Mucosa of descending colon (tissue), 3 donors: ENCODE measurements at regions not wholly inside any gene's neighbourhood (a gene's known extent, or its start where the extent isn't known, plus 50 kb on each side); places are given as distances from the start of the nearest gene placed in this dataset.

Source experiments
- ATAC-seq: fragments of 200-7000 bp; cut with Tn5 transposase; one replicate; pipeline ENCODE4 v1.9.1; 2020; ENCODE audit warnings: mild to moderate bottlenecking, moderate library complexity
- DNase-seq, 3 donors: peaks; one replicate each; pipeline ENCODE4 v3.0.0-alpha.2; 2020
- H3K36me3 ChIP-seq: fragments of 200-600 bp; one replicate; pipeline ENCODE4 v1.8.0; 2021; ENCODE audit warnings: low read depth, mild to moderate bottlenecking
- H3K4me1 ChIP-seq: fragments of 200-600 bp; one replicate; pipeline ENCODE4 v1.8.0; 2021; ENCODE audit warnings: low read depth, mild to moderate bottlenecking
- H3K4me3 ChIP-seq: fragments of 200-600 bp; one replicate; pipeline ENCODE4 v1.8.0; 2021; ENCODE audit warnings: mild to moderate bottlenecking
- H3K9me3 ChIP-seq: fragments of 200-600 bp; one replicate; pipeline ENCODE4 v1.8.0; 2021; ENCODE audit warnings: mild to moderate bottlenecking
- intact Hi-C, 2 donors: fragments of 100-400 bp; cut with DNase I in 1 of 2; cut with micrococcal nuclease in 1 of 2; formaldehyde crosslinking; loops; one replicate each; pipeline versions ENCODE4 v1.11.0 to v1.11.1; 2022; cut with DNase I, micrococcal nuclease
- TF ChIP-seq, protein P1 (sequence below): fragments of 200-600 bp; IDR thresholded peaks from one replicate; pipeline ENCODE4 v1.8.0; 2022; ENCODE audit warnings: antibody characterized with exemption, mild to moderate bottlenecking
- donor health status: DM: no; HTN: no; CAD: no; lungs with moderate emphysema.
- donor health status: DM: no; HTN: no; CAD: no.
- donor health status: DM: no; HTN: yes; CAD: no.

DNA sequence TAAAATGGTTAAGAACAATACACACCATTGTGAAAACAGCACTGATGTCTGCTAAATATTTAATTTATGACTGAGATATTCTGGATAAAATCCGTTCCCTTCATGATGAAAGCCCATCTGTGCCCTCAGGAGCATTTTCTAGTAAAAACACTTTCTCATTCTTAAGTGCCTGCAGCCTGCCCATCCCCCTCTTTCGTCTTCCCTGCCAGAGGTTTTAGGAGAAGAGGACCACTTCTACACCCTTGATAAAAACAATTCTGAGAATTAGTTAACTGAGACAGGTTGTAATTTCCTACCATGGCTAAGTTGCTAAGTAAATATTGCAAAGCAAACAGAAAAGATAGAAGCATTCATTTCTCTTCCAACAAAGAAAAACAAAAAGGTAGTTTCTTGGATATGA is 272.6 kb downstream of the ATPSCKMT start:
- Histone ChIP-seq H3K4me3 (no peak overlapping the region), H3K36me3 (no peaks in the 10 kb centered on the region), H3K4me1 (no peaks in the 10 kb centered on the region), H3K9me3 (no peaks in the 10 kb centered on the region)
- intact Hi-C loops: no loop called here
- no peak for DNase-seq
- no peak for ATAC-seq
- TF ChIP-seq, protein P1, sequence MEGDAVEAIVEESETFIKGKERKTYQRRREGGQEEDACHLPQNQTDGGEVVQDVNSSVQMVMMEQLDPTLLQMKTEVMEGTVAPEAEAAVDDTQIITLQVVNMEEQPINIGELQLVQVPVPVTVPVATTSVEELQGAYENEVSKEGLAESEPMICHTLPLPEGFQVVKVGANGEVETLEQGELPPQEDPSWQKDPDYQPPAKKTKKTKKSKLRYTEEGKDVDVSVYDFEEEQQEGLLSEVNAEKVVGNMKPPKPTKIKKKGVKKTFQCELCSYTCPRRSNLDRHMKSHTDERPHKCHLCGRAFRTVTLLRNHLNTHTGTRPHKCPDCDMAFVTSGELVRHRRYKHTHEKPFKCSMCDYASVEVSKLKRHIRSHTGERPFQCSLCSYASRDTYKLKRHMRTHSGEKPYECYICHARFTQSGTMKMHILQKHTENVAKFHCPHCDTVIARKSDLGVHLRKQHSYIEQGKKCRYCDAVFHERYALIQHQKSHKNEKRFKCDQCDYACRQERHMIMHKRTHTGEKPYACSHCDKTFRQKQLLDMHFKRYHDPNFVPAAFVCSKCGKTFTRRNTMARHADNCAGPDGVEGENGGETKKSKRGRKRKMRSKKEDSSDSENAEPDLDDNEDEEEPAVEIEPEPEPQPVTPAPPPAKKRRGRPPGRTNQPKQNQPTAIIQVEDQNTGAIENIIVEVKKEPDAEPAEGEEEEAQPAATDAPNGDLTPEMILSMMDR: no peak

- intact Hi-C loops: no loop called here
- TF ChIP-seq, protein P1: no peak
- no peak for ATAC-seq
- H3K36me3 ChIP-seq: no peaks in the 10 kb centered on the region
- H3K4me3 ChIP-seq: no peak overlapping the region
- no peaks in the 10 kb centered on the region for H3K9me3 ChIP-seq
- no peak for DNase-seq
- no peaks in the 10 kb centered on the region for H3K4me1 ChIP-seq
Observed at GRCh38 chr5:9976621-9977020, 273.1 kb downstream of the ATPSCKMT start.

DNA sequence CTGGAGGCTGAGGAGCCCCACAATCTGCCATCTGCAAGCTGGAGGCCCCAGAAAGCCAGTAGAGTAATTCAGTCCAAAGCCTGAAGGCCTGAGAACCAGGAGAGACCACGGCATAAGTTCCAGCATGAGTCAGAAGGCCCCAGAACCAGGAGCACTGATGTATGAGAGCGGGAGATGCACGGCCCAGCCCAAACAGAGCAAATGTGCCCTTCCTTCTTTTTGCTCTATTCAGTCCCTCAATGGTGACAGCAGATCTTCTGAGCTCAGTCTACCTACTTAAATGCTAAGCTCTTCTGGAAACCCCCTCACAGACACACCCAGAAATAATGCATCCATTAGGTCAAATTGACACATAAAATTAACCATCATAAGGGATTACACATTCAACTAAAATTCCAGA is 277.6 kb downstream of the ATPSCKMT start:
- intact Hi-C loops: no loop called here
- H3K9me3 ChIP-seq: no peaks in the 10 kb centered on the region
- H3K36me3 ChIP-seq: no peaks in the 10 kb centered on the region
- no peak for DNase-seq
- H3K4me1 ChIP-seq: no peaks in the 10 kb centered on the region
- H3K4me3 ChIP-seq: no peak overlapping the region
- ATAC-seq: no peak
- TF ChIP-seq, protein P1: no peak

DNA sequence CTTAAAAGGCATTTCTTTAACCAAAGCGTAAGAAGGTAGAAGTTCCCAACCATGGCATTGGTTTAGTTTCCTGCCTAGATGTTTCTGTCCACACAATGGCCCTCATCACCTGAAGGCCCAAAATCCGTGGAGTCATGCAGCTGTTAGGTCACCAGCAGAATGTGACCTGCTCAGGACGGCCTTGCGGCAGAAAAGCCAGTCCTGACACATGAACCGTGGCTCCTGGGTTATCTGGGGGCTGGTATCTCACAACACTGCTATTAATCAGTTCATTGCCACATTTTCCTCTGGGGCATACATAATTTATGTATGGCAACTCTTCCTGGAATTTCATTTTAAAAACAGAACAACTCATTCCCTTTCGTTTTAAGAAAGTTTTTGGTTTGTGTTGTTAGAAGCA is 278.4 kb downstream of the ATPSCKMT start:
- no peak for DNase-seq
- TF ChIP-seq, protein P1: no peak
- no peaks in the 10 kb centered on the region for H3K36me3 ChIP-seq
- no peak overlapping the region for H3K4me3 ChIP-seq
- ATAC-seq: no peak
- intact Hi-C loops: no loop called here
- no peaks in the 10 kb centered on the region for H3K4me1 ChIP-seq
- no peaks in the 10 kb centered on the region for H3K9me3 ChIP-seq

DNA sequence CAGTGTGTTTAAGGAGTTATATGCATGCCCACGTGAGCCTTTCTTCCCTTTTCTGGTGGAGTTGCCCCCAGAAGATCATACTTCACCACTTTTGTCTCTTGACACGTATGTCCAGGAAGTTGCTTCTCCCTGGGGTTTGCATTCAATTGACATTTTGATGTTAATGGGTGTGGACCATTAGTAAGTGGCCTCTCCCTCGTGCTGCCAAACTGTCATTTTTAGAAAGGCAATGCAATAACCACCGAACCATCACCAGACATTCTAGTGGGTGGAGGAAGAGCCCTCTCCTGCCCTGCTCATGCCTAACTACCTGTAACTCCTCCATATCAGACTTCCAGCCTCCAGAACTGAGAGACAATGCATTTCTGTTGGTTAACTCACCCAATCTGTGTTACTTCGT is 290.8 kb downstream of the ATPSCKMT start:
- Histone ChIP-seq H3K4me1 (no peaks in the 10 kb centered on the region), H3K4me3 (no peak overlapping the region), H3K36me3 (no peaks in the 10 kb centered on the region), H3K9me3 (no peaks in the 10 kb centered on the region)
- DNase-seq: no peak
- TF ChIP-seq, protein P1: no peak
- intact Hi-C loops: no loop called here
- no peak for ATAC-seq

- Histone ChIP-seq H3K36me3 (no peaks in the 10 kb centered on the region), H3K4me3 (no peak overlapping the region), H3K9me3 (no peaks in the 10 kb centered on the region), H3K4me1 (no peaks in the 10 kb centered on the region)
- intact Hi-C loops: no loop called here
- ATAC-seq (no peak), DNase-seq (no peak)
- TF ChIP-seq, protein P1: no peak
Observed at GRCh38 chr5:9957214-9957613, 292.5 kb downstream of the ATPSCKMT start.
